ENCODE measurements at regions not wholly inside any gene's neighbourhood (a gene's known extent, or its start where the extent isn't known, plus 50 kb on each side); places are given as distances from the start of the nearest gene placed in this dataset.
"Not testable (repeated sequence)": the region's sequence is repeated elsewhere in the genome, so short reads cannot be mapped to it uniquely, and the experiment has no call there.

GRCh38 chr16:88141580-88141979, 190.3 kb downstream of the BANP start:
- Mint-ChIP-seq H3K36me3 (ENCODE audit: low read depth) (no peaks in the 10 kb centered on the region), H3K4me3 (no peak overlapping the region), H3K27ac (no peak overlapping the region), H3K27me3 (no peaks in the 10 kb centered on the region), H3K9me3 (peaks cover 13% of the 10 kb centered on the region), H3K4me1 (ENCODE audit: low read depth) (no peaks in the 10 kb centered on the region)
- DNase-seq (no peak), ATAC-seq (no peak)
- ChIA-PET POLR2A (no interaction called here), CTCF (no interaction called here)
- TF ChIP-seq, protein P1, sequence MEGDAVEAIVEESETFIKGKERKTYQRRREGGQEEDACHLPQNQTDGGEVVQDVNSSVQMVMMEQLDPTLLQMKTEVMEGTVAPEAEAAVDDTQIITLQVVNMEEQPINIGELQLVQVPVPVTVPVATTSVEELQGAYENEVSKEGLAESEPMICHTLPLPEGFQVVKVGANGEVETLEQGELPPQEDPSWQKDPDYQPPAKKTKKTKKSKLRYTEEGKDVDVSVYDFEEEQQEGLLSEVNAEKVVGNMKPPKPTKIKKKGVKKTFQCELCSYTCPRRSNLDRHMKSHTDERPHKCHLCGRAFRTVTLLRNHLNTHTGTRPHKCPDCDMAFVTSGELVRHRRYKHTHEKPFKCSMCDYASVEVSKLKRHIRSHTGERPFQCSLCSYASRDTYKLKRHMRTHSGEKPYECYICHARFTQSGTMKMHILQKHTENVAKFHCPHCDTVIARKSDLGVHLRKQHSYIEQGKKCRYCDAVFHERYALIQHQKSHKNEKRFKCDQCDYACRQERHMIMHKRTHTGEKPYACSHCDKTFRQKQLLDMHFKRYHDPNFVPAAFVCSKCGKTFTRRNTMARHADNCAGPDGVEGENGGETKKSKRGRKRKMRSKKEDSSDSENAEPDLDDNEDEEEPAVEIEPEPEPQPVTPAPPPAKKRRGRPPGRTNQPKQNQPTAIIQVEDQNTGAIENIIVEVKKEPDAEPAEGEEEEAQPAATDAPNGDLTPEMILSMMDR (IDR thresholded peaks at IDR 0.05): no peak
- intact Hi-C loops (cut with micrococcal nuclease): no loop called here

- intact Hi-C loops (cut with micrococcal nuclease); H3K4me1 Mint-ChIP-seq (ENCODE audit: low read depth); ATAC-seq; DNase-seq; CTCF ChIA-PET; H3K4me3 Mint-ChIP-seq; H3K27me3 Mint-ChIP-seq; H3K36me3 Mint-ChIP-seq (ENCODE audit: low read depth); POLR2A ChIA-PET; H3K27ac Mint-ChIP-seq: not testable (repeated sequence)
- peaks cover 13% of the 10 kb centered on the region for H3K9me3 Mint-ChIP-seq
Measured at GRCh38 chr16:88142056-88142935, 191.1 kb downstream of the BANP start.

DNA sequence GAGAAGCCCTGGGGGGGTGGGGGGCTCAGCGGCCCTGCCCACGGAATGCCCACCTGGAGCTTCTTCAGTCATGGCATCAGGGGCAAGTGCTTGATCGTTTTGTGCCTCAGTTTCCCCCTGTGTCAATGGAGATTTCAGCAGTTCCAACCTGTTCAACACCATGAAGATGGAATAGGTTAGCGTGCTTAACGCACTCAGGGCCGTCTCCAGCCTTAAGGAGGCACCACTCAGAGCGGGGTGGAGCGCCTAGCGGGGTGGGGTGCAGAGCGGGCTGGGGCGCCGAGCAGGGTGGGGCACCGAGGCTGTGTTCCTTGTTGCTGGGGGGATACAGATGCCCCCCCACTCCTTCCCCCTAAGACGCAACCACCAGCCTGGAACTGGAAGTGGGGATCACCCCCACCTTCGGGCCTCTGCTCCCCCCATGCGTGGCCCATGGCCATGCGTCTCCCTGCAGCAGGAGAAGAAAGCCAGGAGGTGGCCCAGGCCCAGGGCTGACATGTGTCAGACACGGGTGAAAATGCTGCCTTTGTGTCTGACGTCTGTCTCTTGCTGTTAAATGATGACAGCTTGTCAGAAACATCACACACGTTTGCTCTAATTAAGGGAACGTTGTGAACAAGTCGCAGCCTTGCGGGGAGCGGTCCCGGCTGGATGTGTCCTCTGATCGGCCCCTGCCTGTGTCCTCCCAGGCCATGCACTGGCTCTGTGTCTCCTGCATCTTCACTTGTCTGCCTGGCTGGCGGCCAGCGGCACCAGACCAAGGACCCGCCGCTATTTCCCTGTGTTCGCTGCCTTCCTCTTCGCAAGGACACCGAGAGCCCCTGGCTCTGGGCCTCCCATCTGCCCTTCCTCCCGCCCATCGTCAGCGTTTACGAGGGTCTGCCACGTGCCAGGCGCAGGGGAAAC, 192.1 kb downstream of the BANP start:
- H3K27ac Mint-ChIP-seq; ATAC-seq; H3K4me1 Mint-ChIP-seq (ENCODE audit: low read depth); intact Hi-C loops (cut with micrococcal nuclease); POLR2A ChIA-PET; H3K27me3 Mint-ChIP-seq; CTCF ChIA-PET; H3K36me3 Mint-ChIP-seq (ENCODE audit: low read depth); DNase-seq; H3K9me3 Mint-ChIP-seq; H3K4me3 Mint-ChIP-seq: not testable (repeated sequence)

DNA sequence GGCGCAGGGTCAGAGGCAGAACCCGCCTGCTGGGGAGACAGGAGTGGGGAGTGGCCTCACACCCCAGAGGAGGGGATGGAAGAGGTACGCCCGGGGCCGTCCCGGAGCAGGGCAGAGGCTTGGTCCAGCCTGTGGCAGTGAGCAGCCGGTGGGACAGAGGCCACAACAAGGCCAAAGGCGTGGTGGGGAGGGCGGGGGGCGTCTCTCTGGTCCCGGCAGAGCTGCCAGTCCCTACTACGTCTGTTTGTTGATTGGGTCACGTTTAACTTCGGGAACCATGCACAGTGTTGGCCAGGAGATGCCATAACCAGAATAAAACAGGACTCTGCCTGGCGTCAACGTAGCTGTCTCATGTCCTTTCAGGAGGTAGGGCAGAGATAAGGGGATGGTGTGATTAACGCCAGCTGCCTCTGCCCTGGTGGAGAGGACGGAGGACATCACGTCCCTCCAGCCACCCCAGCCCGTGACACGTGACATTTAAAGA, 192.8 kb downstream of the BANP start:
- H3K36me3 Mint-ChIP-seq (ENCODE audit: low read depth): no peaks in the 10 kb centered on the region
- no peaks in the 10 kb centered on the region for H3K4me1 Mint-ChIP-seq (ENCODE audit: low read depth)
- H3K27me3 Mint-ChIP-seq: no peaks in the 10 kb centered on the region
- TF ChIP-seq, protein P1 (IDR thresholded peaks at IDR 0.05): no peak
- no peak overlapping the region for H3K27ac Mint-ChIP-seq
- ChIA-PET CTCF (no interaction called here), POLR2A (no interaction called here)
- H3K9me3 Mint-ChIP-seq: peaks cover under 1% of the 10 kb centered on the region
- no peak overlapping the region for H3K4me3 Mint-ChIP-seq
- intact Hi-C loops (cut with micrococcal nuclease): no loop called here
- ATAC-seq (no peak), DNase-seq (no peak)

- ATAC-seq; POLR2A ChIA-PET; CTCF ChIA-PET; H3K9me3 Mint-ChIP-seq; H3K36me3 Mint-ChIP-seq (ENCODE audit: low read depth); H3K27ac Mint-ChIP-seq; H3K4me1 Mint-ChIP-seq (ENCODE audit: low read depth); H3K27me3 Mint-ChIP-seq; intact Hi-C loops (cut with micrococcal nuclease); H3K4me3 Mint-ChIP-seq; DNase-seq: not testable (repeated sequence)
Measured at GRCh38 chr16:88145376-88145775, 194.1 kb downstream of the BANP start.

GRCh38 chr16:88145824-88146405, 194.7 kb downstream of the BANP start:
- POLR2A ChIA-PET; CTCF ChIA-PET; H3K9me3 Mint-ChIP-seq; DNase-seq; H3K4me1 Mint-ChIP-seq (ENCODE audit: low read depth); intact Hi-C loops (cut with micrococcal nuclease); H3K27me3 Mint-ChIP-seq; H3K27ac Mint-ChIP-seq; H3K4me3 Mint-ChIP-seq; ATAC-seq; H3K36me3 Mint-ChIP-seq (ENCODE audit: low read depth): not testable (repeated sequence)

GRCh38 chr16:88148078-88148477, 196.8 kb downstream of the BANP start:
- H3K4me3 Mint-ChIP-seq; H3K27ac Mint-ChIP-seq; H3K9me3 Mint-ChIP-seq; POLR2A ChIA-PET; CTCF ChIA-PET; H3K36me3 Mint-ChIP-seq (ENCODE audit: low read depth); intact Hi-C loops (cut with micrococcal nuclease); DNase-seq; H3K27me3 Mint-ChIP-seq; H3K4me1 Mint-ChIP-seq (ENCODE audit: low read depth); ATAC-seq: not testable (repeated sequence)

- H3K4me1 Mint-ChIP-seq (ENCODE audit: low read depth); ATAC-seq; H3K27me3 Mint-ChIP-seq; intact Hi-C loops (cut with micrococcal nuclease); CTCF ChIA-PET; H3K36me3 Mint-ChIP-seq (ENCODE audit: low read depth); H3K27ac Mint-ChIP-seq; DNase-seq; H3K9me3 Mint-ChIP-seq; POLR2A ChIA-PET; H3K4me3 Mint-ChIP-seq: not testable (repeated sequence)
Measured at GRCh38 chr16:88148682-88149081, 197.4 kb downstream of the BANP start.

- intact Hi-C loops (cut with micrococcal nuclease); H3K4me1 Mint-ChIP-seq (ENCODE audit: low read depth); POLR2A ChIA-PET; H3K27me3 Mint-ChIP-seq; CTCF ChIA-PET; DNase-seq; H3K4me3 Mint-ChIP-seq; ATAC-seq; H3K27ac Mint-ChIP-seq; H3K36me3 Mint-ChIP-seq (ENCODE audit: low read depth); H3K9me3 Mint-ChIP-seq: not testable (repeated sequence)
Measured at GRCh38 chr16:88149158-88149603, 197.9 kb downstream of the BANP start.

All from activated CD8-positive, alpha-beta T cell treated with anti-CD3 and anti-CD28 coated beads for 36 hours (primary cell).